ENCODE measurements at regions not wholly inside any gene's neighbourhood (a gene's known extent, or its start where the extent isn't known, plus 50 kb on each side); places are given as distances from the start of the nearest gene placed in this dataset.

GRCh38 chr10:6783471-6783870 lies 203.4 kb upstream of the PRKCQ start:
- Histone ChIP-seq H3K27ac (ENCODE audit: insufficient read length, low read depth, low read length) (no peak overlapping the region), H4K91ac (ENCODE audit: insufficient read length, low read depth, low read length) (no peak overlapping the region), H2BK5ac (ENCODE audit: insufficient read length, low read length) (no peak overlapping the region), H2BK120ac (ENCODE audit: low read depth, low read length, poor library complexity, severe bottlenecking) (no peak overlapping the region), H3K4me2 (ENCODE audit: insufficient read depth, insufficient read length, low read length) (no peak overlapping the region), H3K79me1 (ENCODE audit: insufficient read depth, low read depth, low read length, poor library complexity, severe bottlenecking) (no peaks in the 10 kb centered on the region), H3K14ac (ENCODE audit: insufficient read depth, low read length) (no peak overlapping the region), H4K8ac (replicated peaks; ENCODE audit: insufficient read length, low read depth, low read length) (no peak overlapping the region), H4K5ac (ENCODE audit: insufficient read length, low read depth, low read length) (no peak overlapping the region), H3K18ac (ENCODE audit: insufficient read length, low read depth, low read length) (no peak overlapping the region), H3K27me3 (ENCODE audit: insufficient read depth, low read length) (no peaks in the 10 kb centered on the region), H2BK12ac (ENCODE audit: insufficient read length, low read depth, low read length) (no peak overlapping the region), H3K56ac (ENCODE audit: insufficient read length, low read depth, low read length) (no peak overlapping the region), H3K4me1 (ENCODE audit: insufficient read depth, low read length) (peaks cover 5% of the 10 kb centered on the region; the same call in 1 of the 2 replicates), H3K23ac (ENCODE audit: insufficient read length, low read depth, low read length) (no peak overlapping the region), H4K20me1 (ENCODE audit: control insufficient read depth, insufficient read depth, insufficient read length) (no peaks in the 10 kb centered on the region), H2BK15ac (ENCODE audit: low read depth, low read length) (no peak overlapping the region), H3K4ac (ENCODE audit: low read depth, low read length) (no peak overlapping the region), H3T11ph (ENCODE audit: low read length) (no peak overlapping the region), H2AK5ac (ENCODE audit: insufficient read length, low read length) (no peak overlapping the region), H3K9me3 (ENCODE audit: control insufficient read depth, low read depth, low read length) (no peaks in the 10 kb centered on the region), H3K9ac (ENCODE audit: extremely low read depth, insufficient read length, low read length) (no peak overlapping the region), H2AFZ (ENCODE audit: low read length) (no peak overlapping the region), H3K79me2 (ENCODE audit: insufficient read depth, low read length) (no peaks in the 10 kb centered on the region), H3K23me2 (ENCODE audit: insufficient read length, low read depth, low read length, poor library complexity, severe bottlenecking) (no peaks in the 10 kb centered on the region), H2BK20ac (ENCODE audit: low read depth, low read length, poor library complexity, severe bottlenecking) (no peak overlapping the region)
- H3K27me3 Mint-ChIP-seq (ENCODE audit: low read depth), result no peaks in the 10 kb centered on the region
- H3K4me1 Mint-ChIP-seq, result peaks cover 12 to 29% of the 10 kb centered on the region in 2 experiments
- H3K36me3 Mint-ChIP-seq (ENCODE audit: insufficient read depth in 1 of 3, low read depth in 3 of 3), result peaks cover 0 to 5% (median 0%) of the 10 kb centered on the region in 3 experiments; a peak in 2 of 7 replicates
- no peak for DNase-seq
- TF ChIP-seq, protein P1, sequence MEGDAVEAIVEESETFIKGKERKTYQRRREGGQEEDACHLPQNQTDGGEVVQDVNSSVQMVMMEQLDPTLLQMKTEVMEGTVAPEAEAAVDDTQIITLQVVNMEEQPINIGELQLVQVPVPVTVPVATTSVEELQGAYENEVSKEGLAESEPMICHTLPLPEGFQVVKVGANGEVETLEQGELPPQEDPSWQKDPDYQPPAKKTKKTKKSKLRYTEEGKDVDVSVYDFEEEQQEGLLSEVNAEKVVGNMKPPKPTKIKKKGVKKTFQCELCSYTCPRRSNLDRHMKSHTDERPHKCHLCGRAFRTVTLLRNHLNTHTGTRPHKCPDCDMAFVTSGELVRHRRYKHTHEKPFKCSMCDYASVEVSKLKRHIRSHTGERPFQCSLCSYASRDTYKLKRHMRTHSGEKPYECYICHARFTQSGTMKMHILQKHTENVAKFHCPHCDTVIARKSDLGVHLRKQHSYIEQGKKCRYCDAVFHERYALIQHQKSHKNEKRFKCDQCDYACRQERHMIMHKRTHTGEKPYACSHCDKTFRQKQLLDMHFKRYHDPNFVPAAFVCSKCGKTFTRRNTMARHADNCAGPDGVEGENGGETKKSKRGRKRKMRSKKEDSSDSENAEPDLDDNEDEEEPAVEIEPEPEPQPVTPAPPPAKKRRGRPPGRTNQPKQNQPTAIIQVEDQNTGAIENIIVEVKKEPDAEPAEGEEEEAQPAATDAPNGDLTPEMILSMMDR (conservative IDR thresholded peaks at IDR 0.05), result no peak
- H3K4me3 Mint-ChIP-seq, result no peak overlapping the region
- no CpG with 5 or more reads among the region's 1 CpG for WGBS (ENCODE audit: extremely low coverage, insufficient read length, low lambda C conversion rate)
- H3K9me3 Mint-ChIP-seq, result no peaks in the 10 kb centered on the region
- no peak overlapping the region for H3K27ac Mint-ChIP-seq

Measured in H9 (cell line).